ENCODE measurements at regions not wholly inside any gene's neighbourhood (a gene's known extent, or its start where the extent isn't known, plus 50 kb on each side); places are given as distances from the start of the nearest gene placed in this dataset.
"Not testable (repeated sequence)": the region's sequence is repeated elsewhere in the genome, so short reads cannot be mapped to it uniquely, and the experiment has no call there.

DNA sequence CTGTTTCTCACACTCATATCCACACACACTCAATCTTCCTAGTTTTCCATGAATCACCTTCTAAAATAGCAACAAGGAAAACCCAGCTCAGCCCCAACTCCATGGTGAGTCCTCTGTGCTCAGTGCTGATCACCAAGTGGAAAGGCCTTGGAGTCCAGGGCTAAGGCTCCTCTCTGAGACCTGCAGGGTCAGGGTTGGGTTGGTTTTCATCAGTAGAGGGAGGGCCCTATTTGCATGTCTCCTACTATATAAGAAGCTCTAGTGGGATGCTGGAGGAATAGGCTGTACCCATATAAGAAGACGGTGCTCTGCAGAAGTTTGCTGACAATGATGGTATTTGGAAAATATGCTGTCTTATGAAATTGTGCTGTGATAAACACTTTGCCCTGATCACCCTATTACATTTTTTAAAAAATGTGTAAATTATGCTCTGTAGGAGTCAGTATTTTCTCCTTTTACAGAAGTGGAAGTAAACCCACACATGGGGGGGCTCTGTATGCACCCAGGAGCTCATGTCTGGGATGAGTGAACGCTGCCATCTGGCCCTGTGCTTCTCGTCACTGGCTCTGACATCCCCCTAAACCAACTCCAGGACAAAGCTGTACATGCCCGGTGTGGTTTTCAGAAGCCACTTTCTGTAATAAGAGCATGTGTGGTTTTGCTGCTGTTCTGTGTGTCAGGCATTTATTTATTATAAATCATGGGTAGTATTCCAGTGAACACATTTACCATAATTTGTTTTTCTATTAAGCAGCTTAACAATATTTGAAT, 536.3 kb downstream of the TMEM121 start:
- no peaks in the 10 kb centered on the region for H3K4me1 ChIP-seq (ENCODE audit: control insufficient read depth, insufficient read depth, low read length)
- H3K36me3 ChIP-seq (ENCODE audit: control insufficient read depth, insufficient read depth, low read length): no peaks in the 10 kb centered on the region
- peaks cover 15% of the 10 kb centered on the region; the same call in 1 of the 2 replicates for H3K27me3 ChIP-seq (ENCODE audit: control insufficient read depth, insufficient read depth, low read length)
- peaks cover 57% of the 10 kb centered on the region; the same call in 1 of the 2 replicates for H3K9me3 ChIP-seq (ENCODE audit: control insufficient read depth, insufficient read depth, low read depth, low read length)
- no peak overlapping the region for H3K9ac ChIP-seq (ENCODE audit: low read length)
- no peak overlapping the region for H3K27ac ChIP-seq (ENCODE audit: low read depth, low read length)
- H3K4me3 ChIP-seq (ENCODE audit: low read depth, low read length): no peak overlapping the region

DNA sequence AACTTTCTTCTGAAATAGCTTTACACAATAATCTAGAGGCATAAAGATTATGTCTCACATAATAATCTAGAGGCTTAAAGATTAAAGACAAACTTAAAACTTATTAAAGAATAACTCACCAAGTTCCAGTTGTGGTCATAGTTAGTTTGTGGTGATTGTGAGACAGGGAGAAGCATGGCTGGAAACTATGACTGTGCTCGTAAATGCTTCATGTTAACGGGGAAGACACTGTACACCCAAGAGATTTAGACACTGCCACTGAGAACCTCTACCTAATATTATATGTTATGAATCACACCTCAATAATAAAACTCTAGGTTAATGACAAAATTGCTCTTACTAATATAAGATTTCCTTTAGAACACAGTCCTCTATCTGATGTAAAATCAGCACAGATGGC, 541.6 kb downstream of the TMEM121 start:
- Histone ChIP-seq H3K9me3 (ENCODE audit: control insufficient read depth, insufficient read depth, low read depth, low read length) (peaks cover 48% of the 10 kb centered on the region; the same call in 1 of the 2 replicates), H3K4me3 (ENCODE audit: low read depth, low read length) (no peak overlapping the region), H3K27me3 (ENCODE audit: control insufficient read depth, insufficient read depth, low read length) (no peaks in the 10 kb centered on the region; the same call in 1 of the 2 replicates), H3K36me3 (ENCODE audit: control insufficient read depth, insufficient read depth, low read length) (no peaks in the 10 kb centered on the region), H3K4me1 (ENCODE audit: control insufficient read depth, insufficient read depth, low read length) (no peaks in the 10 kb centered on the region), H3K27ac (ENCODE audit: low read depth, low read length) (no peak overlapping the region), H3K9ac (ENCODE audit: low read length) (no peak overlapping the region)

DNA sequence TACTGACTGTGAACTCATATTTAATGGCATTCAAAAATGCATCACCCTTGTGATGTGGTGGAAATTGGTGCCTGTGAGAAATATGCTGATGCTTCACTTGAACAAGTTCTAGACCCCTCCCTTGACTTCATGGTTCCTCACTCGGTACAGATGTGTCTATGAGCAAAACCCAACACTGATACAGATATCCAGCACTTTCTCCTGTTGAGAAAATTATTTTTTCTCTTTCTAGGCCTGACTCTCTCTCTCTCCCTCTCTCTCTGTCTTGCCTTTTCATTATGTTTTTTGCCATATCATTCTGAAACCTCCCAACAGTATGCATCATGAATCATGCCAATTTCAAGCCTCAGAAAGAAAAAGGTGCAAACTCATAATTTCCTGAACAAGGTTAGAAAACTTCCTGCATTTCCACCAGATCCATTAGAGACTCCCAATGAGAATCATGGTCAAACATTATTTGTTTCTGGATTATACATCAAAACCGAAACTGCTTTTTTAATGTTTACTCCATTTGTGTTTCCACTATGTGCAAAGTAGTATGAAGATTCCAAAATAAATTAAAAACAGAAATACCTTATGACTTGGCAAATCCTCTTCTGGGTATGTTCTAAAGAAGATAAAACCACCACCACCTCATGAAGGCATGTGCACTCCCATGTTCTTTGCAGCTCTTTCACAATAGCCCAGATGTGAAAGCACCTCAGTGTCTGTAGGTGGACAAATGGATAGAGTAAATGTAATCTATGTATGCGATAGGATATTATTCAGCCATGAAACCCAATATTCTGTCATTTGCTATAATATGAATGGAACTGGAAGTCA, 543.6 kb downstream of the TMEM121 start:
- Histone ChIP-seq H3K9ac (ENCODE audit: low read length) (no peak overlapping the region), H3K9me3 (ENCODE audit: control insufficient read depth, insufficient read depth, low read depth, low read length) (peaks cover 42% of the 10 kb centered on the region; the same call in 1 of the 2 replicates), H3K27ac (ENCODE audit: low read depth, low read length) (no peak overlapping the region), H3K4me1 (ENCODE audit: control insufficient read depth, insufficient read depth, low read length) (no peaks in the 10 kb centered on the region), H3K27me3 (ENCODE audit: control insufficient read depth, insufficient read depth, low read length) (no peaks in the 10 kb centered on the region; the same call in 1 of the 2 replicates), H3K4me3 (ENCODE audit: low read depth, low read length) (no peak overlapping the region), H3K36me3 (ENCODE audit: control insufficient read depth, insufficient read depth, low read length) (no peaks in the 10 kb centered on the region)

- H3K4me1 ChIP-seq (ENCODE audit: control insufficient read depth, insufficient read depth, low read length): no peaks in the 10 kb centered on the region
- no peak overlapping the region for H3K9ac ChIP-seq (ENCODE audit: low read length)
- H3K9me3 ChIP-seq (ENCODE audit: control insufficient read depth, insufficient read depth, low read depth, low read length): peaks cover 2% of the 10 kb centered on the region; the same call in 1 of the 2 replicates
- H3K36me3 ChIP-seq (ENCODE audit: control insufficient read depth, insufficient read depth, low read length): no peaks in the 10 kb centered on the region
- no peak overlapping the region for H3K27ac ChIP-seq (ENCODE audit: low read depth, low read length)
- no peaks in the 10 kb centered on the region for H3K27me3 ChIP-seq (ENCODE audit: control insufficient read depth, insufficient read depth, low read length)
- no peak overlapping the region for H3K4me3 ChIP-seq (ENCODE audit: low read depth, low read length)
Measured at GRCh38 chr14:106080922-106081321, 554.5 kb downstream of the TMEM121 start.

DNA sequence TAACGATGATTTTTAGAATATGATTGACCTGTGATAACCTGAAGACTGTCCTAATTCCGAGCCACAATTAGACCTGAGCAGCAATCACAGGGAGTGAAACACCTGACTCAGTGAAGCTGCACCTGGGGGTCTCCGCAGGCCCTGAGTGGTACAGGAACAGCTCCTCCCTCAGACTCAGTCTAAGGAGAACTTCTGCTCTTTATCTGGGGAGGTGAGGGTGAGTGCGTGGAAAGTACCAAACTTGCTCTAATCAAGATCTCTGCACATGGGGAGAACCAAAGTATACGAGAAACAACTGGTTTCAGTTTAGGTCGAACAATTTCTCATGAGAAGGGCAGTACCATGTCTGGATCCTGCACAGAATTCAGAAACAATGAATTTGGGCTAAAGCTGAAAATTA, 555.3 kb downstream of the TMEM121 start:
- not testable (repeated sequence) for H3K36me3 ChIP-seq (ENCODE audit: control insufficient read depth, insufficient read depth, low read length); H3K9me3 ChIP-seq (ENCODE audit: control insufficient read depth, insufficient read depth, low read depth, low read length); H3K4me3 ChIP-seq (ENCODE audit: low read depth, low read length); H3K9ac ChIP-seq (ENCODE audit: low read length); H3K27ac ChIP-seq (ENCODE audit: low read depth, low read length); H3K4me1 ChIP-seq (ENCODE audit: control insufficient read depth, insufficient read depth, low read length); H3K27me3 ChIP-seq (ENCODE audit: control insufficient read depth, insufficient read depth, low read length)

GRCh38 chr14:106083082-106083481, 556.7 kb downstream of the TMEM121 start:
- H3K9me3 ChIP-seq (ENCODE audit: control insufficient read depth, insufficient read depth, low read depth, low read length): peaks cover 2% of the 10 kb centered on the region; the same call in 1 of the 2 replicates
- H3K4me1 ChIP-seq (ENCODE audit: control insufficient read depth, insufficient read depth, low read length): no peaks in the 10 kb centered on the region
- H3K9ac ChIP-seq (ENCODE audit: low read length): no peak overlapping the region
- H3K27ac ChIP-seq (ENCODE audit: low read depth, low read length): no peak overlapping the region
- no peak overlapping the region for H3K4me3 ChIP-seq (ENCODE audit: low read depth, low read length)
- H3K36me3 ChIP-seq (ENCODE audit: control insufficient read depth, insufficient read depth, low read length): no peaks in the 10 kb centered on the region
- H3K27me3 ChIP-seq (ENCODE audit: control insufficient read depth, insufficient read depth, low read length): no peaks in the 10 kb centered on the region

DNA sequence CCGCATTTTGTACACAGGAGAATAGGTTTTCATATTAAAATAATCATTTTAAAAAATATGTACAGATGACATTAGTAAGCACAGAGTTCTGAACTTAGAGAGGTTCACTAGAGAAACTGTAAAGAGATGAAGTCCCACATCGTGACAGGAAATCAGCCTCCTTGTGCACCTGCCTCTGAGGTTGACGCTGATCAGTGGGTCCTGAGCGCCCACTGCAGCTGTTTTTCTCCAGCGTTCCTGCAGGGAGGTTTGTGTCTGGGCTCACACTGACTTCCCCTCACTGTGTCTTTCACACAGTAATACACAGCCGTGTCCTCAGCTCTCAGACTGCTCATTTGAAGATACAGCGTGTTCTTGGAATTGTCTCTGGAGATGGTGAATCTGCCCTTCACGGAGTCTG, 561.5 kb downstream of the TMEM121 start:
- H3K4me1 ChIP-seq (ENCODE audit: control insufficient read depth, insufficient read depth, low read length): no peaks in the 10 kb centered on the region
- no peaks in the 10 kb centered on the region for H3K36me3 ChIP-seq (ENCODE audit: control insufficient read depth, insufficient read depth, low read length)
- no peaks in the 10 kb centered on the region for H3K27me3 ChIP-seq (ENCODE audit: control insufficient read depth, insufficient read depth, low read length)
- H3K9ac ChIP-seq (ENCODE audit: low read length): no peak overlapping the region
- no peak overlapping the region for H3K27ac ChIP-seq (ENCODE audit: low read depth, low read length)
- H3K4me3 ChIP-seq (ENCODE audit: low read depth, low read length): no peak overlapping the region
- peaks cover 8% of the 10 kb centered on the region; the same call in 1 of the 2 replicates for H3K9me3 ChIP-seq (ENCODE audit: control insufficient read depth, insufficient read depth, low read depth, low read length)

GRCh38 chr14:106088860-106089259, 562.5 kb downstream of the TMEM121 start:
- H3K9ac ChIP-seq (ENCODE audit: low read length); H3K4me3 ChIP-seq (ENCODE audit: low read depth, low read length); H3K27ac ChIP-seq (ENCODE audit: low read depth, low read length); H3K4me1 ChIP-seq (ENCODE audit: control insufficient read depth, insufficient read depth, low read length); H3K36me3 ChIP-seq (ENCODE audit: control insufficient read depth, insufficient read depth, low read length); H3K27me3 ChIP-seq (ENCODE audit: control insufficient read depth, insufficient read depth, low read length): not testable (repeated sequence)
- H3K9me3 ChIP-seq (ENCODE audit: control insufficient read depth, insufficient read depth, low read depth, low read length): peaks cover 11% of the 10 kb centered on the region; the same call in 1 of the 2 replicates

GRCh38 chr14:106094654-106095189, 568.3 kb downstream of the TMEM121 start:
- no peak overlapping the region for H3K4me3 ChIP-seq (ENCODE audit: low read depth, low read length)
- peaks cover 20% of the 10 kb centered on the region for H3K9me3 ChIP-seq (ENCODE audit: control insufficient read depth, insufficient read depth, low read depth, low read length)
- H3K9ac ChIP-seq (ENCODE audit: low read length): no peak overlapping the region
- H3K4me1 ChIP-seq (ENCODE audit: control insufficient read depth, insufficient read depth, low read length): no peaks in the 10 kb centered on the region
- H3K36me3 ChIP-seq (ENCODE audit: control insufficient read depth, insufficient read depth, low read length): no peaks in the 10 kb centered on the region
- no peak overlapping the region for H3K27ac ChIP-seq (ENCODE audit: low read depth, low read length)
- no peaks in the 10 kb centered on the region for H3K27me3 ChIP-seq (ENCODE audit: control insufficient read depth, insufficient read depth, low read length)

GRCh38 chr14:106107703-106108102, 581.3 kb downstream of the TMEM121 start:
- Histone ChIP-seq H3K4me1 (ENCODE audit: control insufficient read depth, insufficient read depth, low read length) (no peaks in the 10 kb centered on the region), H3K9me3 (ENCODE audit: control insufficient read depth, insufficient read depth, low read depth, low read length) (peaks cover 15% of the 10 kb centered on the region; the same call in 1 of the 2 replicates), H3K27ac (ENCODE audit: low read depth, low read length) (no peak overlapping the region), H3K9ac (ENCODE audit: low read length) (no peak overlapping the region), H3K36me3 (ENCODE audit: control insufficient read depth, insufficient read depth, low read length) (no peaks in the 10 kb centered on the region), H3K4me3 (ENCODE audit: low read depth, low read length) (no peak overlapping the region), H3K27me3 (ENCODE audit: control insufficient read depth, insufficient read depth, low read length) (no peaks in the 10 kb centered on the region; the same call in 1 of the 2 replicates)

DNA sequence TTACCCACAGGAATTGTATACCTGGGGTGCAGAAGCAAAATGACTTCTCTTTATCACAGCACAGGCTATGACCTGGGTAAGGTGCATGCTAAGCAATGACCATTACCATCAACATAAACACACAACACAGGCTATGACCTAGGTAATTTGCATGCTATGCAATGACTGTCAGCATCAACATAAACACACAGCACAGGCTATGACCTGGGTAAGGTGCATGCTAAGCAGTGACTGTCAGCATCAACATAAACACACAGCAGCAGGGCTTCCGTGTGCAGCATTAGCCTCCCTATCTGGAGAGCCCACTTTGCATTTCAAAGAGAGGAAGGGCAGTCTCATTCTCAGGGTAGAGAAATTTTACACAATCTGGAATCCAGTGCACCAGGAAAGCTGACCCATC, 583.0 kb downstream of the TMEM121 start:
- no peaks in the 10 kb centered on the region; the same call in 1 of the 2 replicates for H3K27me3 ChIP-seq (ENCODE audit: control insufficient read depth, insufficient read depth, low read length)
- peaks cover 15% of the 10 kb centered on the region; the same call in 1 of the 2 replicates for H3K9me3 ChIP-seq (ENCODE audit: control insufficient read depth, insufficient read depth, low read depth, low read length)
- no peaks in the 10 kb centered on the region for H3K4me1 ChIP-seq (ENCODE audit: control insufficient read depth, insufficient read depth, low read length)
- no peak overlapping the region for H3K4me3 ChIP-seq (ENCODE audit: low read depth, low read length)
- H3K27ac ChIP-seq (ENCODE audit: low read depth, low read length): no peak overlapping the region
- no peak overlapping the region for H3K9ac ChIP-seq (ENCODE audit: low read length)
- H3K36me3 ChIP-seq (ENCODE audit: control insufficient read depth, insufficient read depth, low read length): no peaks in the 10 kb centered on the region

Data from HUES6 (cell line).